Activated CD4-positive, alpha-beta T cell treated with anti-CD3 and anti-CD28 coated beads, Interleukin-10, Interleukin-2, amounts not matched to agents 100 ng/mL and 50 ng/mL, durations not matched to agents 16 hours and 8 hours (primary cell): ENCODE measurements at regions not wholly inside any gene's neighbourhood (a gene's known extent, or its start where the extent isn't known, plus 50 kb on each side); places are given as distances from the start of the nearest gene placed in this dataset.

Source experiments
- DNase-seq: peaks from one replicate; pipeline ENCODE4 v3.0.0-alpha.2; 2020

DNA sequence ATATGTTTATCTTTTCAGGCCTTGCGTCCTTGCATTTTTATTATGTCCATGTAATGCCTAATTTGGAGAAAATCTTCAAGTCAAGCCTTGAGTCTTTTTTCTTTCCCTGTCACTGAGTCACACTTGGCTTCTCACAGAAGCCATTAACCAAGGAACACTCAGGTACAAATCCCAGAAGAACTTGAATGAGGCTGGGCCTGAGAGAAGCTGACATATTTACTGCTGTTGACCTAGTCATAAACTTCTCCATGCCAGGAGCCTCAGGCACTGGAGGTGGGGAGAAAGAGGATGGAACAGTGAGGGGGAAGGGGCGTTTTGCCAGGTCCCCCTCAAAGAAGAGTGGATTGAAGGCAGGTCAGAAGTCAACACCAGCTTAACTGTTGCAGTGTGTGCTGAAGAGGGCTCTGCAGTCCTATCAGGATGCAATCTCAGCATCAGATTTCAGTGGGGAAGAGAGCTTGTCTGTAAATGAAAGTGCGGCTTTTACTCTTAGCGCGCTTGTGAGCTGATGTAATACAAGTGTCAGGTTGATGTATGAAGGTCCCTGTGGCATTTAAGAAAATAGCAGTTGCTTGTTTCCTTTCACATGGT is 526.0 kb downstream of the ETS1 start:
- DNase-seq = no peak

GRCh38 chr11:128058580-128059208 is 528.7 kb downstream of the ETS1 start:
- peak; percentile 15 for DNase-seq

DNA sequence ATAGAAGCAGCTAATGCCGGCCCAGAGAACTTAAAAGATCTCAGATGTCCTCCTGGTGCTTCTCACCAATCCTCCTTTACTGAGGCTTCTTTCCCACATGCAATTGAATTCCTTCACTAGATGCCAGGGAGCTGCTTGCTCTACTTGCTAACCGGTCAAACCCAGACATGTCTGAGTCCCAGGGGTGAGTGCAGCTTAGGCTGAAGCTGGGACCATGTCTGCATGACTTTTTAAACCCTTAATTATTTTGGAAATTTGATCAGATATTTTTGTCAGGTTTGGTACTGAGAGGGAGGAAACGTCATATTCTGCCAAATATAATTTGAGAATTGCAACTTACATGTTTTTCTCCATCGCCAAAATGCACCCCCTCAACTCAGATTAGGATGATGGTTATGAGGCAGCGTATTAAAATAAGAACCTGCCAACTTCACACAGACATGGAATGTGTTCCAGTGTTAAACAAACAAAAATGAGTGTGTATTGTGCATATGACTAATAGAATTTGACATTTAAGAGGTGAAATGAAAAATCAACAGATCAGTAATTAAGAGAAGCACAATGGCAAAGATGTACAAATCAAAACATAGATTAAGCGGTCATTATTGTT is 529.5 kb downstream of the ETS1 start:
- no peak for DNase-seq

- no peak for DNase-seq
Measured at GRCh38 chr11:128055576-128056217, 531.7 kb downstream of the ETS1 start.

DNA sequence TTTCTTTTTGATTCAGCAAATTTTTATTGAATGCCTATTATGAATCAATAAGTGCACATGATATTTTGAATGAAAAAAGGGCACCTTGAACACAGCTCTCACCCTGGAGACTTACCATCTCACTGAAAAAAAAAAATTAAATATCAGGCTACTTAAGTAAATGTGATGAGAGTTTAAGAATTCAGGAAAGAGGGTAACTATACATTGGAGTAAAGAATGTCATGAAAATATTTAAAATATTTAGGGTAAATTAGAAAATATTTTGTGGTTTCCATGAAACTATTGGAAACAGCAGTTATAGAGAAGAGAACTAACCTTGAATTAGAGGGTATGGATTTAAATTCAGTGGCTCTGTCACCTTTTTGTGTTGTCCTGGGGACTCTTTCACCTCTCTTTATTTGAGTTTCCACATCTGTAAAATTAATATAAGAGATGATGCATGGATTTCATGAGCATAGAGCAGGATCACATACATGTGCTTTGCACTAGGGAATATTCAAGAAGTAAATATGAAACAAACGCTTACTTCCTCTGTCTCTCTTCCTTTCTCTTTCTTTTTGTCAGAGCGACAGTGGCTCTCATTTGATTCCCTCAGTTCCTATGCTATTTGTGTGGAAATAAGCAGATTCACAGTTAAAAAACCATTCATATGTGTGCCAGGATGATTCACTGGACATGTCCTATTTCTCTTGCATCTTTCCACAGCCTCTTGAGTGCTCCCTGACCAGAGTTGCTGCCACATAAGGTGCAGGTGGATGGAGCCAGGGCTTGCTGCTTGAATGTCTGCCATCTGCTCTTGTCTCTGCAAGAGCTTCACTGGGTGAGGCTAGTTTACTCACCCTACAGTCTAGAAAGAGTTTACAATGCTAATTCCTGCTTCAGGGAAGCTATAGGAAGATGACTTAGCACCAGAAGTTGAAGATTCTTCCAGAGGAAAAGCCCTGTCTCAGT is 533.1 kb downstream of the ETS1 start:
- no peak for DNase-seq

DNA sequence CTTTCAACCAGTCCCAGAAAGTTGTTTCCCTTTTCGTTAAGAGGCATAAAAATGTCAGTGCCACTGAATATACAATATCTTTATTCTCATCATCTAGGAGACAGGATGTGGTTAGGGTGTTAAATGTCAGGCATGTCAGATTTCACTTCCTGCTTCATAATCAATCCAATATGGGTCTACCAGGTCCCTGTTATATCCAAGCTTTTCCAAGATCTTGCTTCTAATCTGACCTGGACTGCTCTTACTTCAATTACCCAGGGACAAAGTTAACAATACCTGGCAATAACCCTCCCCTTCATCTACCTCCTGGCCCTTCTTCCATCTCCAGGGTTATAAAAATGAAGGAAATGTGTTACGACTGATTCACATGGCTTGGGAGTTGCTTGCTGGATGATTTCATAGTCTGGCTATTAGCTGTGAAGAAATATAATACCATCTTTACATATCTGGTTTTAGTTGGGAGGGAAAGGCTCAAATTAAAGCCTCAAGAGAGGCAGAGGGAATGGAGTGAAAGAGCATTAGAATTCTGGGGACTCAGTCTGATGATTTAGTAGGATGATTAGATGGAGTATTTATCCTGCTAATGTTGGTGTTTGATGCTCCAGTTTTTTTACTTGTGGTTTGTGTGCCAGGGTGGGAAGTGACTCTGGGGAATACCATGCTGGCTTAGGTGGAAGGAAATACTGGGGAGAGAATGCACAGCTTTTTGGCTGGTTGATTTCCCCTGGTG is 534.3 kb downstream of the ETS1 start:
- DNase-seq = peak; percentile 51

DNA sequence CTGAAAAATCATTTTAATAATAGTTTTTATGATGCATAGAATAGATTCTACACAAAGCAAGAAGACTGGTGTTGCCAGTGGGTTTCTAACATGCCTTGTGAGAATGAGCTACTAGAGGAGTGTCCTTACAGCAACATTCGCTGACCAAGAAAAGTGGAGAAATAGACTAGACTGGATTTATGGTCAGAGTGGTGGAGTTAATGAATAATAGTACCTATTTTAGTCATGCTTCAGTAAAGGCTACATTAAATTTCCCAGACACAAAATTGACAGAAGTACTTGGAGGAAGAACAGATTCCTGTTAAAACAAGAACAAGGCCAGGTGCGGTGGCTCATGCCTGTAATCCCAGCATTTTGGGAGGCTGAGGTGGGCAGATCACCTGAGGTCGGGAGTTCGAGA is 539.2 kb downstream of the ETS1 start:
- DNase-seq = no peak

DNA sequence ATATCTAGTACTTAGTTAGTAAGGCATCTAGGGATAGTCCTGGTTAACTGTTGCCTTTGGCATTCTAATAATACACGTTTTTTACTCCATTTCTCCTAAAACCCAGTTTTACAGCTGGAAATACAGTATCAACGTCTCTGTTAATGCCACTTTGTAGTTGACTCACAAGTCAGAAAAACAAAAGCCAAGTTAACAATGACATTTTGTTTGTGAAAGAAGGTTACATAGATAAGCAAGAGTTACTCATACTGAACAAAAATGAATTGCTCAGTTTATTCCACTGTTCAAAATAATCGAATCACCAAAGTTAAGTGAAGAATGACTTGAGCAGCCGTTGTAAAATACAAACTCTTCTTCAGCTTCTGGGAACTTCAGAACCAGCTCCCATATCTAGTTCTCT is 540.3 kb downstream of the ETS1 start:
- no peak for DNase-seq

DNA sequence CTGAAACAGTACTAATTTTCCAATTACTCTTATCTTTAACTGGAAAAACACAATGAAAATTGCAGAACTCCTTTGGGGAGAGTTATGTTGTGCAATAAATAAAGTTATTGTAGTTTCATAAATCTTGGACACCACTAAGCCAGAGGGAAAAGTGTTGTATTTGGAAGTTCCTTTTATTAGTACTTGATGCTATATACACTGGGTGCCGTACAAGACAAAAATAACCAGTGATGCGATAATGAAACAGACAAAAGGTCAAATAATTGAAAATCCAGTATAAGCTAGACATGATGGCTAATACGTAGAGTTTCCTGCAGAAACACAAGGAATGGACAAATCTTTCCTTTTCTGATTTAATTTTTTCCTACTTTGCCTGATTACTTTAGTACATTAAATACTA is 541.1 kb downstream of the ETS1 start:
- DNase-seq = no peak

DNA sequence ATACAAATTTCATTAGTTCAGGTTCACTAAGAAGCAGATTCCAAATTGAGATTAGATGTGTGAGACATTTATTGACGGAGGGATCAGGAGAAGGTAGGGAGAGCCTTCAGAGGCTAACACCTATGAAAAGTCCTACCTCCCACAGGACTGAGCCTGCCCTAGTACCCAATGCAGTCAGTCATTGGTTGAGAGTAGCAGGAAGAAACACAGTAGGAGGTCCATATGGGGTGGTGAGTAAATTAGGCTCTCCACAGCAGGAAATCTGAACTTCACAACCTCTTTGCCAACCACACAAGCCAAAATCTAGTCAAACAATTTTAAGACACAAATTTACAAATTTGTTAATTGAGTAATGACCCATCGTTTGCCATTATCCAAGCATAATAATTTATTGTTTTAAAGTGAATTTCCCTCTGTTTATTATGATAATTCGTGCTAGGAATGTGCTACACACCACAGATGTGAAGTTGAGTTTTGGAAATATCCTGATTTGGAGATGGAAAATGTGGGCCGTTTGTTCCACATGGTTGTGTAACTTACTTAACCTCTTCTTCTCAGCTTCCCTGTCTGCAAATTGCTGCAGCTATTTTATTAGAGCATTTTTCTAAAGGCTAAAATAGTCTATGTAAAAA is 542.1 kb downstream of the ETS1 start:
- DNase-seq = no peak

- DNase-seq = no peak
Measured at GRCh38 chr11:128042290-128042751, 545.0 kb downstream of the ETS1 start.

GRCh38 chr11:128040603-128041002 is 546.8 kb downstream of the ETS1 start:
- no peak for DNase-seq

GRCh38 chr11:128039140-128040021 is 548.0 kb downstream of the ETS1 start:
- peak; percentile 93 for DNase-seq

DNA sequence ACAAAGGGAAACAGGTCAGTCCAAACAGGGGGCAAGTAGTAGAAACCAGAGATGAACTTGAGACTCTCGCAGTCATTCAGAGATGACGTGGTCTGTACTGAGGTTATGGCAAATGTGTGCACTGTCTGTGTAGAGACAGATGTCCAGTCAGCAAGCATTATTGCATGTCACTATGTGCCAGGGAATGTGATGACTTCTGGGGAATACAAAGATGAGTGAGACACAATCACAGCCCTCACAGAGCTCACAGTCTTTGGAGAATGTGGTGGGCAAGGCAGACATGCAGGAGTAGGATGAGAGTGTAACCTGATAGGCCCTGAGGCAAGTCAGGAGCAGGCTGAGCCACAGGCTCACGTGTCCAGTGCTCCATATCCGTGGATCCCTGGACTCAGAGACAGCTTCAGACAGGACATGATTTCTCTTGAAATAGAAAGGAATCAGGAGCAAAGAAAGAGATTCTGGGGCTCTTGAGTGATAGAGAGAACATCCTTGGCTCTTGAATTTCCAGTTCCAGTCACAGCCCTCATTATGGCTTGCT is 550.7 kb downstream of the ETS1 start:
- DNase-seq = peak; percentile 18

DNA sequence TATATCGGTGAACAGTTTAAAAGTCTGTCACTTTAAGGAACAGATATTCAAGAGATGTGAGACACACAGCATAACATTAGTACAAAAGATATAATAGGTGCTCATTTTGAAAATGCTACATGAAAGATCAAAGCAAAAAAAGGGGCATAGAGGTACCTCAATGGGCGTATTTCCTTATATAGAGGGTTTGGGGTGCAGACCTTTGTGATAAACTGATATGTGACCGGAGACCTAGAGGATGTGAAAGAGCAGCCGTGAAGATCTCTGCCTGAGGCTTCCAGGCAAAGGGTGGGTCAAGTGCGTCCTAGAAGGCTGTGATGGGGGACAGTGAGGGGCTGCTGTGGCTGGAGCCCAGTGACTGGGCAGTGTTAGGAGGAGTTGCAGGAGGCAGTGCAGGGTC is 551.4 kb downstream of the ETS1 start:
- no peak for DNase-seq

GRCh38 chr11:128031538-128032134 is 555.7 kb downstream of the ETS1 start:
- DNase-seq = peak; percentile 79

GRCh38 chr11:128029219-128029722 is 558.1 kb downstream of the ETS1 start:
- DNase-seq = no peak

- DNase-seq = no peak
Measured at GRCh38 chr11:128026596-128026995, 560.8 kb downstream of the ETS1 start.

DNA sequence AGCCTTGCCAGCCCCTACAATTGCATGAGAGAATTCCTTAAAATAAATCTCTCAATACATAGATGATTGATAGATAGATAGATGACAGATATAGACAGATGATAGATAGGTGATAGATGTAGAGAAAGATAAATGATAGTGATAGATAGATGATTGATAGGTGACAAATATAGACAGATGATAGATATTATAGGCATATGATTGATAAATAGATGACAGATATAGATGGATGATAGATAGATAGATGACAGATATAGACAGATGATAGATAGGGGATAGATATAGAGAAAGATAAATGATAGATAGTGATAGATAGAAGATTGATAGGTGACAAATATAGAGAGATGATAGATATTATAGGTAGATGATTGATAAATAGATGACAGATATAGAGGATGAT is 564.6 kb downstream of the ETS1 start:
- DNase-seq = no peak

- peak; percentile 83 for DNase-seq
Measured at GRCh38 chr11:128022007-128022368, 565.4 kb downstream of the ETS1 start.
